DMS53 treated with DMSO at 0.1 percent for 48 hours (cell line): ENCODE measurements at regions not wholly inside any gene's neighbourhood (a gene's known extent, or its start where the extent isn't known, plus 50 kb on each side); places are given as distances from the start of the nearest gene placed in this dataset.
"Not testable (repeated sequence)": the region's sequence is repeated elsewhere in the genome, so short reads cannot be mapped to it uniquely, and the experiment has no call there.

Source experiments
- DNase-seq: peaks from one replicate; lab custom pipeline; 2025; ENCODE audit not compliant: unreplicated experiment; lab: John Stamatoyannopoulos, UW

- not testable (repeated sequence) for DNase-seq
Observed at GRCh38 chr12:127608359-127608758, 658.6 kb upstream of the TMEM132C start.

- DNase-seq, result no peak
Observed at GRCh38 chr12:127613056-127613455, 653.9 kb upstream of the TMEM132C start.

GRCh38 chr12:127619869-127620734 lies 646.9 kb upstream of the TMEM132C start:
- DNase-seq, result no peak

GRCh38 chr12:127620735-127621355 lies 646.1 kb upstream of the TMEM132C start:
- DNase-seq, result no peak

GRCh38 chr12:127621366-127621765 lies 645.6 kb upstream of the TMEM132C start:
- DNase-seq, result no peak

GRCh38 chr12:127623362-127623761 lies 643.6 kb upstream of the TMEM132C start:
- no peak for DNase-seq

GRCh38 chr12:127625176-127625771 lies 641.7 kb upstream of the TMEM132C start:
- DNase-seq, result no peak

- DNase-seq, result peak; percentile 55
Observed at GRCh38 chr12:127628645-127629044, 638.3 kb upstream of the TMEM132C start.

GRCh38 chr12:127629066-127629820 lies 637.7 kb upstream of the TMEM132C start:
- DNase-seq, result no peak

- DNase-seq, result no peak
Observed at GRCh38 chr12:127632461-127632860, 634.5 kb upstream of the TMEM132C start.

GRCh38 chr12:127635838-127636237 lies 631.1 kb upstream of the TMEM132C start:
- DNase-seq, result no peak

GRCh38 chr12:127636882-127637281 lies 630.1 kb upstream of the TMEM132C start:
- no peak for DNase-seq

- no peak for DNase-seq
Observed at GRCh38 chr12:127640181-127640886, 626.6 kb upstream of the TMEM132C start.

- DNase-seq, result no peak
Observed at GRCh38 chr12:127642208-127642607, 624.8 kb upstream of the TMEM132C start.

GRCh38 chr12:127648321-127648720 lies 618.6 kb upstream of the TMEM132C start:
- no peak for DNase-seq

GRCh38 chr12:127649961-127650360 lies 617.0 kb upstream of the TMEM132C start:
- no peak for DNase-seq

- DNase-seq, result no peak
Observed at GRCh38 chr12:127650626-127651025, 616.3 kb upstream of the TMEM132C start.

GRCh38 chr12:127652281-127652680 lies 614.7 kb upstream of the TMEM132C start:
- DNase-seq, result no peak

- no peak for DNase-seq
Observed at GRCh38 chr12:127654383-127654985, 612.5 kb upstream of the TMEM132C start.

- DNase-seq, result no peak
Observed at GRCh38 chr12:127655691-127656090, 611.3 kb upstream of the TMEM132C start.
